Retinal pigment epithelial cell (primary cell): ENCODE measurements at regions not wholly inside any gene's neighbourhood (a gene's known extent, or its start where the extent isn't known, plus 50 kb on each side); places are given as distances from the start of the nearest gene placed in this dataset.

Source experiments
- DNase-seq: peaks from one replicate; pipeline ENCODE4 v3.0.0-alpha.2; 2010; ENCODE audit warnings: low read depth
- H3K4me3 ChIP-seq: 2 replicates; pipeline ENCODE4 v1.5.1; 2011; ENCODE audit warnings: mild to moderate bottlenecking, low read length, control low read depth, moderate library complexity
- CTCF ChIP-seq: conservative IDR thresholded peaks from 2 replicates; pipeline ENCODE4 v1.5.1; 2011; ENCODE audit warnings: low read depth, low read length, control low read depth, inconsistent platforms

- no peak for DNase-seq
- no peak for TF ChIP-seq CTCF
Measured at GRCh38 chr7:25638590-25639244, 410.4 kb upstream of the NPVF start.

GRCh38 chr7:25642849-25643248 is 414.6 kb upstream of the NPVF start:
- peak; percentile 74 for DNase-seq

More at GRCh38 chr7:25638590-25639244, 410.4 kb upstream of the NPVF start:
- H3K4me3 ChIP-seq, result no peak overlapping the region

GRCh38 chr7:25643286-25643685 is 415.0 kb upstream of the NPVF start:
- no peak for DNase-seq
- no peak overlapping the region for H3K4me3 ChIP-seq
- no peak for TF ChIP-seq CTCF

More at GRCh38 chr7:25642849-25643248, 414.6 kb upstream of the NPVF start:
- no peak for TF ChIP-seq CTCF
- H3K4me3 ChIP-seq, result no peak overlapping the region

GRCh38 chr7:25643770-25644394 is 415.6 kb upstream of the NPVF start:
- H3K4me3 ChIP-seq, result no peak overlapping the region
- no peak for TF ChIP-seq CTCF
- no peak for DNase-seq

- no peak for DNase-seq
- TF ChIP-seq CTCF, result no peak
Measured at GRCh38 chr7:25646726-25647413, 418.6 kb upstream of the NPVF start.

GRCh38 chr7:25647872-25648271 is 419.6 kb upstream of the NPVF start:
- no peak for TF ChIP-seq CTCF
- no peak for DNase-seq

More at GRCh38 chr7:25646726-25647413, 418.6 kb upstream of the NPVF start:
- no peak overlapping the region for H3K4me3 ChIP-seq

More at GRCh38 chr7:25647872-25648271, 419.6 kb upstream of the NPVF start:
- no peak overlapping the region for H3K4me3 ChIP-seq
